ENCODE measurements at regions not wholly inside any gene's neighbourhood (a gene's known extent, or its start where the extent isn't known, plus 50 kb on each side); places are given as distances from the start of the nearest gene placed in this dataset.

- no peak for ATAC-seq
- TF ChIP-seq SNAI2 (CRISPR knock-in tag; IDR thresholded peaks at IDR 0.05) (no peak), ZNF565 (CRISPR knock-in tag; conservative IDR thresholded peaks at IDR 0.05; ENCODE audit: low read depth) (no peak), BACH2 (CRISPR knock-in tag; IDR thresholded peaks at IDR 0.05; ENCODE audit: borderline replicate concordance) (no peak), ZFP3 (CRISPR knock-in tag; IDR thresholded peaks at IDR 0.05) (no peak), ISL1 (CRISPR knock-in tag; IDR thresholded peaks at IDR 0.05) (no peak), ESRRG (CRISPR knock-in tag; IDR thresholded peaks at IDR 0.05) (no peak), GLIS3 (CRISPR knock-in tag; IDR thresholded peaks at IDR 0.05) (no peak)
These were observed 526.6 kb downstream of the MN1 start for GRCh38 chr22:27274770-27275449.

- no peak for TF ChIP-seq TSHZ2 (CRISPR knock-in tag; IDR thresholded peaks at IDR 0.05)
- no peak for TF ChIP-seq TOX (CRISPR knock-in tag; IDR thresholded peaks at IDR 0.05; ENCODE audit: borderline replicate concordance)
- no peak for TF ChIP-seq ZNF565 (CRISPR knock-in tag; conservative IDR thresholded peaks at IDR 0.05; ENCODE audit: low read depth)
- no peak for TF ChIP-seq ARNTL (CRISPR knock-in tag; IDR thresholded peaks at IDR 0.05; ENCODE audit: borderline replicate concordance, low read depth)
- ATAC-seq = no peak
These were observed 522.6 kb downstream of the MN1 start for GRCh38 chr22:27278946-27279345.

- no peak for ATAC-seq
- no peak for TF ChIP-seq ZNF70 (CRISPR knock-in tag; IDR thresholded peaks at IDR 0.05)
- no peak for TF ChIP-seq ARNTL (CRISPR knock-in tag; IDR thresholded peaks at IDR 0.05; ENCODE audit: borderline replicate concordance, low read depth)
- no peak for TF ChIP-seq ZNF565 (CRISPR knock-in tag; conservative IDR thresholded peaks at IDR 0.05; ENCODE audit: low read depth)
- TF ChIP-seq TCF4 (CRISPR knock-in tag; IDR thresholded peaks at IDR 0.05; ENCODE audit: borderline replicate concordance) = no peak
- no peak for TF ChIP-seq ZFP30 (CRISPR knock-in tag; IDR thresholded peaks at IDR 0.05)
- no peak for TF ChIP-seq ZC3H10 (CRISPR knock-in tag; IDR thresholded peaks at IDR 0.05)
- TF ChIP-seq ESRRG (CRISPR knock-in tag; IDR thresholded peaks at IDR 0.05) = no peak
- no peak for TF ChIP-seq RARB (CRISPR knock-in tag; IDR thresholded peaks at IDR 0.05)
- TF ChIP-seq TOX (CRISPR knock-in tag; IDR thresholded peaks at IDR 0.05; ENCODE audit: borderline replicate concordance) = no peak
- no peak for TF ChIP-seq PPARA (CRISPR knock-in tag; IDR thresholded peaks at IDR 0.05; ENCODE audit: borderline replicate concordance)
- no peak for TF ChIP-seq TSHZ2 (CRISPR knock-in tag; IDR thresholded peaks at IDR 0.05)
- no peak for TF ChIP-seq CSDC2 (CRISPR knock-in tag; IDR thresholded peaks at IDR 0.05)
- TF ChIP-seq CSRNP3 (CRISPR knock-in tag; IDR thresholded peaks at IDR 0.05) = no peak
- TF ChIP-seq ISL1 (CRISPR knock-in tag; IDR thresholded peaks at IDR 0.05) = no peak
- no peak for TF ChIP-seq OSR1 (CRISPR knock-in tag; IDR thresholded peaks at IDR 0.05)
- no peak for TF ChIP-seq CREB5 (CRISPR knock-in tag; IDR thresholded peaks at IDR 0.05; ENCODE audit: low read depth)
- TF ChIP-seq POU6F1 (CRISPR knock-in tag; IDR thresholded peaks at IDR 0.05; ENCODE audit: borderline replicate concordance, low read depth) = no peak
These were observed 518.3 kb downstream of the MN1 start for GRCh38 chr22:27283240-27283639.
